ENCODE measurements at regions not wholly inside any gene's neighbourhood (a gene's known extent, or its start where the extent isn't known, plus 50 kb on each side); places are given as distances from the start of the nearest gene placed in this dataset.

DNA sequence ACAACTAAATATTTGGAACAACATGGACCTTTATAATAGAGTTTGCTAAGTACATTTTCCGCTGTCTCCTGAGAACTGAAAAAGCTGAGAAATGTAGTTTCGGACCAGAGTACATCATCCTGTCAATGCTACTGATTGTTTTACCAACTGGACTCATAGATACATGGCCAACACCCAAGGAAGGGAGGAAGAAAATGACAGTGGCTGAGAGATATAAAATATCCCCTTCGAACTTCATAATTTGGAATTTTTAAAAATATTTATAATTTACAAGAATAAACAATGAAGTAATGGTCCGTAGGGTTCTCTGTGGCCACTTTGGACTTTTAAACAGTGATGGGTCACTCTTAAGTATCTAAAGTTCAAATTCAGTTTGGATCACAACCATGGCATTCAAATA, 1042.7 kb downstream of the MCTP2 start:
- no peak overlapping the region for H3K4me3 ChIP-seq (ENCODE audit: low read depth in 1 of 2, low read length in 2 of 2)
- no peaks in the 10 kb centered on the region for H3K4me1 ChIP-seq (ENCODE audit: insufficient read depth, low read length)
- H3K79me2 ChIP-seq (ENCODE audit: insufficient read depth, low read length): no peaks in the 10 kb centered on the region
- H3K4me2 ChIP-seq (ENCODE audit: insufficient read depth, low read length): no peak overlapping the region
- peaks cover 4% of the 10 kb centered on the region for H3K27me3 ChIP-seq (ENCODE audit: insufficient read depth, low read length, poor library complexity)
- no peak overlapping the region for H3K9ac ChIP-seq (ENCODE audit: low read depth, low read length)
- no peak for TF ChIP-seq EZH2 (IDR thresholded peaks at IDR 0.05; ENCODE audit: borderline replicate concordance, low read depth, low read length, severe bottlenecking)
- TF ChIP-seq, protein P1, sequence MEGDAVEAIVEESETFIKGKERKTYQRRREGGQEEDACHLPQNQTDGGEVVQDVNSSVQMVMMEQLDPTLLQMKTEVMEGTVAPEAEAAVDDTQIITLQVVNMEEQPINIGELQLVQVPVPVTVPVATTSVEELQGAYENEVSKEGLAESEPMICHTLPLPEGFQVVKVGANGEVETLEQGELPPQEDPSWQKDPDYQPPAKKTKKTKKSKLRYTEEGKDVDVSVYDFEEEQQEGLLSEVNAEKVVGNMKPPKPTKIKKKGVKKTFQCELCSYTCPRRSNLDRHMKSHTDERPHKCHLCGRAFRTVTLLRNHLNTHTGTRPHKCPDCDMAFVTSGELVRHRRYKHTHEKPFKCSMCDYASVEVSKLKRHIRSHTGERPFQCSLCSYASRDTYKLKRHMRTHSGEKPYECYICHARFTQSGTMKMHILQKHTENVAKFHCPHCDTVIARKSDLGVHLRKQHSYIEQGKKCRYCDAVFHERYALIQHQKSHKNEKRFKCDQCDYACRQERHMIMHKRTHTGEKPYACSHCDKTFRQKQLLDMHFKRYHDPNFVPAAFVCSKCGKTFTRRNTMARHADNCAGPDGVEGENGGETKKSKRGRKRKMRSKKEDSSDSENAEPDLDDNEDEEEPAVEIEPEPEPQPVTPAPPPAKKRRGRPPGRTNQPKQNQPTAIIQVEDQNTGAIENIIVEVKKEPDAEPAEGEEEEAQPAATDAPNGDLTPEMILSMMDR (IDR thresholded peaks at IDR 0.05; ENCODE audit: borderline replicate concordance, extremely low read depth, low read length, poor library complexity, severe bottlenecking): no peak
- H4K20me1 ChIP-seq (ENCODE audit: insufficient read depth, low read length): no peaks in the 10 kb centered on the region; the same call in 1 of the 2 replicates
- no peak for DNase-seq
- H3K27ac ChIP-seq (ENCODE audit: low read length): no peak overlapping the region
- no peaks in the 10 kb centered on the region for H3K36me3 ChIP-seq (ENCODE audit: insufficient read depth, low read length)
- no peaks in the 10 kb centered on the region for H3K9me3 ChIP-seq (ENCODE audit: insufficient read depth, low read length, severe bottlenecking)
- ATAC-seq (ENCODE audit: insufficient read depth, low read depth): no peak
- no peak overlapping the region for H2AFZ ChIP-seq (ENCODE audit: low read depth, low read length)

GRCh38 chr15:95277266-95277665, 1045.9 kb downstream of the MCTP2 start:
- H4K20me1 ChIP-seq (ENCODE audit: insufficient read depth, low read length): no peaks in the 10 kb centered on the region; the same call in 1 of the 2 replicates
- DNase-seq: no peak
- H3K4me2 ChIP-seq (ENCODE audit: insufficient read depth, low read length): no peak overlapping the region

GRCh38 chr15:95278532-95279245, 1047.3 kb downstream of the MCTP2 start:
- H3K27me3 ChIP-seq (ENCODE audit: insufficient read depth, low read length, poor library complexity): peaks cover 18% of the 10 kb centered on the region
- DNase-seq: no peak
- no peaks in the 10 kb centered on the region for H3K9me3 ChIP-seq (ENCODE audit: insufficient read depth, low read length, severe bottlenecking)
- no peak overlapping the region for H3K9ac ChIP-seq (ENCODE audit: low read depth, low read length)
- H3K4me1 ChIP-seq (ENCODE audit: insufficient read depth, low read length): no peaks in the 10 kb centered on the region
- no peak for ATAC-seq (ENCODE audit: insufficient read depth, low read depth)
- H4K20me1 ChIP-seq (ENCODE audit: insufficient read depth, low read length): no peaks in the 10 kb centered on the region; the same call in 1 of the 2 replicates
- TF ChIP-seq, protein P1 (IDR thresholded peaks at IDR 0.05; ENCODE audit: borderline replicate concordance, extremely low read depth, low read length, poor library complexity, severe bottlenecking): no peak
- TF ChIP-seq EZH2 (IDR thresholded peaks at IDR 0.05; ENCODE audit: borderline replicate concordance, low read depth, low read length, severe bottlenecking): no peak
- no peak overlapping the region for H2AFZ ChIP-seq (ENCODE audit: low read depth, low read length)
- H3K36me3 ChIP-seq (ENCODE audit: insufficient read depth, low read length): no peaks in the 10 kb centered on the region
- no peaks in the 10 kb centered on the region for H3K79me2 ChIP-seq (ENCODE audit: insufficient read depth, low read length)
- no peak overlapping the region for H3K4me2 ChIP-seq (ENCODE audit: insufficient read depth, low read length)
- H3K27ac ChIP-seq (ENCODE audit: low read length): no peak overlapping the region
- H3K4me3 ChIP-seq (ENCODE audit: low read depth in 1 of 2, low read length in 2 of 2): no peak overlapping the region

More at GRCh38 chr15:95277266-95277665, 1045.9 kb downstream of the MCTP2 start:
- no peak overlapping the region for H3K27ac ChIP-seq (ENCODE audit: low read length)
- no peaks in the 10 kb centered on the region for H3K9me3 ChIP-seq (ENCODE audit: insufficient read depth, low read length, severe bottlenecking)
- no peaks in the 10 kb centered on the region for H3K79me2 ChIP-seq (ENCODE audit: insufficient read depth, low read length)
- H3K4me3 ChIP-seq (ENCODE audit: low read depth in 1 of 2, low read length in 2 of 2): no peak overlapping the region
- no peak overlapping the region for H2AFZ ChIP-seq (ENCODE audit: low read depth, low read length)
- TF ChIP-seq, protein P1 (IDR thresholded peaks at IDR 0.05; ENCODE audit: borderline replicate concordance, extremely low read depth, low read length, poor library complexity, severe bottlenecking): no peak
- H3K27me3 ChIP-seq (ENCODE audit: insufficient read depth, low read length, poor library complexity): peaks cover 7% of the 10 kb centered on the region
- no peak for ATAC-seq (ENCODE audit: insufficient read depth, low read depth)
- no peak overlapping the region for H3K9ac ChIP-seq (ENCODE audit: low read depth, low read length)
- H3K36me3 ChIP-seq (ENCODE audit: insufficient read depth, low read length): no peaks in the 10 kb centered on the region
- no peaks in the 10 kb centered on the region for H3K4me1 ChIP-seq (ENCODE audit: insufficient read depth, low read length)
